B cell (primary cell): ENCODE measurements at regions not wholly inside any gene's neighbourhood (a gene's known extent, or its start where the extent isn't known, plus 50 kb on each side); places are given as distances from the start of the nearest gene placed in this dataset.

Experiments used
- ATAC-seq: fragments of 200-7000 bp; cut with Tn5 transposase; one replicate; pipeline ENCODE4 v1.10.0; 2021; ENCODE audit warnings: low read depth, mild to moderate bottlenecking, moderate number of reproducible peaks, moderate library complexity
- CTCF ChIA-PET: fragments of 350-600 bp; sonication (Branson Sonifier 250); formaldehyde crosslinking; loops from one replicate; lab custom pipeline; 2021; ENCODE audit warnings: antibody characterized with exemption, inconsistent platforms; lab: Charles Lee
- POLR2A ChIA-PET: fragments of 350-600 bp; sonication (Branson Sonifier 250); formaldehyde crosslinking; loops from one replicate; lab custom pipeline; 2021; ENCODE audit warnings: antibody characterized with exemption; lab: Charles Lee
- DNase-seq: peaks from one replicate; pipeline ENCODE4 v3.0.0; 2013
- H2AFZ ChIP-seq: 2 replicates; pipeline ENCODE4 v1.6.1; 2012; ENCODE audit warnings: mild to moderate bottlenecking, low read depth, low read length; ENCODE audit not compliant: insufficient read depth, poor library complexity, severe bottlenecking
- H3K27ac ChIP-seq, 2 donors: 1 replicate in 1 of 2; 2 replicates in 1 of 2; pipeline ENCODE4 v1.5.1; 2012 to 2013; ENCODE audit warnings: low read length in 2 of 2, mild to moderate bottlenecking in 2 of 2, moderate library complexity in 1 of 2
- H3K27me3 ChIP-seq, 4 experiments: fragments of 200-600 bp in 1 of 4; sonication (generic) in 1 of 4; replicated peaks in 1 of 4; 1 replicate in 2 of 4; 2 replicates in 2 of 4; pipeline versions ENCODE4 v1.6.1 to v1.7.0; 2013 to 2016; ENCODE audit warnings: low read length in 3 of 4, mild to moderate bottlenecking in 2 of 4, mixed read lengths in 1 of 4, moderate library complexity in 1 of 4; ENCODE audit not compliant: insufficient read depth in 4 of 4, control insufficient read depth in 3 of 4; ENCODE audit errors: control extremely low read depth in 1 of 4
- H3K36me3 ChIP-seq, 2 experiments: replicated peaks in 1 of 2; 1 replicate in 1 of 2; 2 replicates in 1 of 2; pipeline versions ENCODE4 v1.6.1 to v1.7.1; 2013; ENCODE audit warnings: low read length in 1 of 2; ENCODE audit not compliant: insufficient read depth in 2 of 2, control insufficient read depth in 1 of 2; ENCODE audit errors: control extremely low read depth in 1 of 2, extremely low read depth in 1 of 2
- H3K4me1 ChIP-seq, 2 donors: fragments of 200-600 bp in 1 of 2; sonication (generic) in 1 of 2; 1 replicate in 1 of 2; 2 replicates in 1 of 2; pipeline versions ENCODE4 v1.5.1 to v1.6.1; 2013 to 2017; ENCODE audit warnings: low read length in 2 of 2; ENCODE audit not compliant: control insufficient read depth in 2 of 2, insufficient read depth in 2 of 2
- H3K4me2 ChIP-seq: replicated peaks from 2 replicates; pipeline ENCODE3; 2012; ENCODE audit warnings: mild to moderate bottlenecking, low read depth, low read length; ENCODE audit not compliant: poor library complexity, severe bottlenecking
- H3K4me3 ChIP-seq, 5 experiments: fragments of 200-600 bp in 1 of 5; sonication (generic) in 1 of 5; 1 replicate in 3 of 5; 2 replicates in 2 of 5; pipeline versions ENCODE4 v1.5.1 to v1.7.0; 2011 to 2016; ENCODE audit warnings: low read length in 4 of 5, mild to moderate bottlenecking in 4 of 5, low read depth in 2 of 5, control low read depth in 1 of 5, moderate library complexity in 1 of 5; ENCODE audit not compliant: insufficient read depth in 1 of 5; ENCODE audit errors: control extremely low read depth in 1 of 5, extremely low read depth in 1 of 5
- H3K79me2 ChIP-seq: fragments of 200-600 bp; sonication (generic); one replicate; pipeline ENCODE4 v1.6.0; 2016; ENCODE audit warnings: low read length; ENCODE audit not compliant: control insufficient read depth, insufficient read depth
- H3K9ac ChIP-seq: fragments of 200-600 bp; sonication (generic); 2 replicates; pipeline ENCODE4 v1.6.1; 2017; ENCODE audit warnings: mild to moderate bottlenecking, low read length, moderate library complexity
- H3K9me3 ChIP-seq, 3 donors: one replicate each; pipeline versions ENCODE4 v1.6.1 to v1.7.1; 2013; ENCODE audit warnings: low read length in 2 of 3; ENCODE audit not compliant: control insufficient read depth in 2 of 3, insufficient read depth in 1 of 3; ENCODE audit errors: control extremely low read depth in 1 of 3
- H4K20me1 ChIP-seq: 2 replicates; pipeline ENCODE4 v1.6.0; 2012; ENCODE audit warnings: mild to moderate bottlenecking, low read length; ENCODE audit not compliant: insufficient read depth, control insufficient read depth, poor library complexity, severe bottlenecking
- H3K27ac Mint-ChIP-seq: one replicate; pipeline ENCODE4 v1.8.0; 2021; ENCODE audit warnings: mixed read lengths
- H3K27me3 Mint-ChIP-seq: one replicate; pipeline ENCODE4 v1.8.0; 2021; ENCODE audit warnings: mixed read lengths
- H3K4me1 Mint-ChIP-seq: one replicate; pipeline ENCODE4 v1.8.0; 2021; ENCODE audit warnings: mixed read lengths
- H3K4me3 Mint-ChIP-seq: one replicate; pipeline ENCODE4 v1.8.0; 2021; ENCODE audit warnings: mixed read lengths
- H3K9me3 Mint-ChIP-seq: one replicate; pipeline ENCODE4 v1.8.0; 2022; ENCODE audit warnings: mixed read lengths; ENCODE audit not compliant: insufficient read depth
- CTCF ChIP-seq: fragments of 200-600 bp; IDR thresholded peaks from one replicate; pipeline ENCODE4 v1.8.0; 2022; ENCODE audit warnings: antibody characterized with exemption, mild to moderate bottlenecking
- EZH2 ChIP-seq: IDR thresholded peaks from 2 replicates; pipeline ENCODE4 v1.6.1; 2012; ENCODE audit warnings: borderline replicate concordance, low read depth, mild to moderate bottlenecking, moderate library complexity, low read length; ENCODE audit not compliant: insufficient read depth, poor library complexity, severe bottlenecking
- WGBS: methylation state at CpG from one replicate; pipeline ENCODE4 v1.1.5; 2013; ENCODE audit warnings: missing lambda C conversion rate; ENCODE audit not compliant: insufficient coverage; 5-methylcytosine and 5-hydroxymethylcytosine counted together
- intact Hi-C: fragments of 100-400 bp; cut with micrococcal nuclease; formaldehyde crosslinking; loops from one replicate; pipeline ENCODE4 v1.10.0; 2022

DNA sequence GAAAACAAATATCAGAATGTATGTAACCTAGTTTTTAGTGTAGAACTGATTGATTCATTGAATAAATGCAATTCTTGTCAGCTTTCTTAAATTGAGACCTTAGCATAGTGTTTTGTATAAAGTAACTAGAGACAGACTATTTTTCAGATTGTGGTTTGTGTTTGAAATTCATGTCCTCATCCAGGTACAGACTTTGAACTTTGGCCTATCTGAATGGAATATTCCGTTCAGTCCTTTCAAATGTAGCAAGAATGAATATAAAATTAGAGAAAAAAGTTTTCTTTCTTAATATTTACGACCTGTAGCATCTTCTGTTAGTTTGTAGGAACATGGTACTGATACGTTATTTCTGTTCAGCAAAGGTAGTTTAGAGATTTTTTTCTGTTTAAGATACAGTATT lies 378.4 kb upstream of the RGS6 start:
- Histone ChIP-seq H3K4me1 (peaks cover 37 to 53% of the 10 kb centered on the region in 2 donors), H4K20me1 (peaks cover 6% of the 10 kb centered on the region), H3K27me3 (no peaks in the 10 kb centered on the region), H3K9ac (peak overlapping the region; percentile 17), H3K79me2 (peaks cover 73% of the 10 kb centered on the region), H3K36me3 (no peaks in the 10 kb centered on the region), H2AFZ (no peak overlapping the region), H3K4me2 (peak overlapping the region; percentile 64), H3K27ac (peak overlapping the region in 1 of 2 donors; percentile 92), H3K9me3 (no peaks in the 10 kb centered on the region), H3K4me3 (no peak overlapping the region)
- Mint-ChIP-seq H3K4me1 (peaks cover 75% of the 10 kb centered on the region), H3K27ac (no peak overlapping the region), H3K4me3 (peak overlapping the region; percentile 9), H3K9me3 (no peaks in the 10 kb centered on the region), H3K27me3 (no peaks in the 10 kb centered on the region)
- ChIA-PET CTCF (interaction anchor here (1.1 kb wide), 1 partner anchor 23 kb away, joined by 3 read pairs; no protein-coding TSS in a partner anchor), POLR2A (no interaction called here)
- ATAC-seq = no peak
- 100% methylated on average over 1 of the region's 3 CpGs for WGBS
- no peak for TF ChIP-seq CTCF
- TF ChIP-seq EZH2 = no peak
- intact Hi-C loops = no loop called here
- DNase-seq = no peak

- peak overlapping the region; percentile 21 for H3K27ac Mint-ChIP-seq
- no peaks in the 10 kb centered on the region for H3K27me3 Mint-ChIP-seq
- intact Hi-C loops = no loop called here
- peaks cover 73% of the 10 kb centered on the region for H3K79me2 ChIP-seq
- no peaks in the 10 kb centered on the region for H3K9me3 ChIP-seq
- TF ChIP-seq CTCF (no peak), EZH2 (no peak)
- peaks cover 2% of the 10 kb centered on the region for H4K20me1 ChIP-seq
- no peak for ATAC-seq
- WGBS = no CpG with 5 or more reads among the region's 2 CpGs
- peaks cover 76% of the 10 kb centered on the region for H3K4me1 Mint-ChIP-seq
- H3K9me3 Mint-ChIP-seq = no peaks in the 10 kb centered on the region
- ChIA-PET POLR2A (interaction anchor here (1.1 kb wide), 1 partner anchor 322 kb away, joined by 3 read pairs; no protein-coding TSS in a partner anchor), CTCF (interaction anchor here (1.1 kb wide), 1 partner anchor 451 kb away, joined by 3 read pairs; no protein-coding TSS in a partner anchor)
- H3K4me3 ChIP-seq = no peak overlapping the region
- H3K27ac ChIP-seq = peak overlapping the region; percentile 76 to 92
- no peaks in the 10 kb centered on the region for H3K36me3 ChIP-seq
- peak; percentile 37 for DNase-seq
- no peak overlapping the region for H2AFZ ChIP-seq
- H3K9ac ChIP-seq = no peak overlapping the region
- H3K27me3 ChIP-seq = no peaks in the 10 kb centered on the region
- peak overlapping the region; percentile 64 for H3K4me2 ChIP-seq
- peaks cover 37 to 53% of the 10 kb centered on the region in 2 donors for H3K4me1 ChIP-seq
- H3K4me3 Mint-ChIP-seq = peak overlapping the region; percentile 45
Observed at GRCh38 chr14:71554323-71554722, 377.9 kb upstream of the RGS6 start.
